ENCODE measurements at regions not wholly inside any gene's neighbourhood (a gene's known extent, or its start where the extent isn't known, plus 50 kb on each side); places are given as distances from the start of the nearest gene placed in this dataset.

DNA sequence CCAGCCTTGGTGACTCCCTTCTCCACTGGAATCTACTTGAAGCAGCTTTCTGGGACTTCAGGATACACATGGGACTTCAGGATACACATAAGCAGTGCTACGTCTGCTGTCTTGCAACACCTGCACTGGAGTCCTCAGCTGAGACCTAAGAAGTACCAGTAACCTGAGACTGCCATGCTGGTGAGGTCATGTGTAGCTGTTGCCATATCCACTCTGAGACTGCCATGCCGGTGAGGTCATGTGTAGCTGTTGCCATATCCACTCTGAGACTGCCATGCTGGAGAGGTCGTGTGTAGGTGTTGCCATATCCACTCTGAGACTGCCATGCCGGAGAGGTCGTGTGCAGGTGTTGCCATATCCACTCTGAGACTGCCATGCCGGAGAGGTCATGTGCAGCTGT is 937.9 kb downstream of the EFNB2 start:
- Histone ChIP-seq H3K4me2 (ENCODE audit: low read length) (no peak overlapping the region), H3K27ac (ENCODE audit: low read depth, low read length, poor library complexity, severe bottlenecking) (no peak overlapping the region), H3K9me3 (ENCODE audit: low read length) (no peaks in the 10 kb centered on the region)

DNA sequence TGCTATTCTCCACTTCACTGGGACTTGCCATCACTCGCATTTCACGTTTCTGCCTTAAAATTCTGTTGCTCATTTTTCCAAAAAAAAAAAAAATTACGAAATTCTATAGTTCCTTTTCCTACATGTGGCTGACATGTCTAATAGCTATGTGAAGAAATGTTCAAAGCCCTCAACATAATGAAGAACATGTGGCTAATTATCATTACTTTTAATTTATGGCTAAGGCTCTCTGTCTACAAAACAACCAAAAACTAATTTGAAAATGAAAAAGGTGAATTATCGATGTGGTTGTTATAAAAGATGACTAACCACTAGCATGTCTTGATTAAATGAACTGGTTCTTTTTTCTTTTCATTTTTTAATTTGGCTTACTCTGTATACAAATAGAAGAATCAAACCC is 940.0 kb downstream of the EFNB2 start:
- no peaks in the 10 kb centered on the region for H3F3A ChIP-seq (ENCODE audit: insufficient read depth, low read length)
- no peaks in the 10 kb centered on the region for H4K20me1 ChIP-seq (ENCODE audit: insufficient read depth, low read length)
- no peak overlapping the region for H3K9ac ChIP-seq (ENCODE audit: low read length)
- TF ChIP-seq, protein P1, sequence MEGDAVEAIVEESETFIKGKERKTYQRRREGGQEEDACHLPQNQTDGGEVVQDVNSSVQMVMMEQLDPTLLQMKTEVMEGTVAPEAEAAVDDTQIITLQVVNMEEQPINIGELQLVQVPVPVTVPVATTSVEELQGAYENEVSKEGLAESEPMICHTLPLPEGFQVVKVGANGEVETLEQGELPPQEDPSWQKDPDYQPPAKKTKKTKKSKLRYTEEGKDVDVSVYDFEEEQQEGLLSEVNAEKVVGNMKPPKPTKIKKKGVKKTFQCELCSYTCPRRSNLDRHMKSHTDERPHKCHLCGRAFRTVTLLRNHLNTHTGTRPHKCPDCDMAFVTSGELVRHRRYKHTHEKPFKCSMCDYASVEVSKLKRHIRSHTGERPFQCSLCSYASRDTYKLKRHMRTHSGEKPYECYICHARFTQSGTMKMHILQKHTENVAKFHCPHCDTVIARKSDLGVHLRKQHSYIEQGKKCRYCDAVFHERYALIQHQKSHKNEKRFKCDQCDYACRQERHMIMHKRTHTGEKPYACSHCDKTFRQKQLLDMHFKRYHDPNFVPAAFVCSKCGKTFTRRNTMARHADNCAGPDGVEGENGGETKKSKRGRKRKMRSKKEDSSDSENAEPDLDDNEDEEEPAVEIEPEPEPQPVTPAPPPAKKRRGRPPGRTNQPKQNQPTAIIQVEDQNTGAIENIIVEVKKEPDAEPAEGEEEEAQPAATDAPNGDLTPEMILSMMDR (IDR thresholded peaks at IDR 0.05; ENCODE audit: low read length), result no peak
- no peak for TF ChIP-seq EZH2 (IDR thresholded peaks at IDR 0.05; ENCODE audit: borderline replicate concordance, low read length)
- no peaks in the 10 kb centered on the region for H3K36me3 ChIP-seq (ENCODE audit: insufficient read depth, low read length)
- H3K79me2 ChIP-seq (ENCODE audit: insufficient read depth, low read length), result no peaks in the 10 kb centered on the region
- no peak overlapping the region for H2AFZ ChIP-seq (ENCODE audit: low read length)
- no peak overlapping the region for H3K27ac ChIP-seq (ENCODE audit: low read depth, low read length, poor library complexity, severe bottlenecking)
- no peaks in the 10 kb centered on the region for H3K4me1 ChIP-seq (ENCODE audit: insufficient read depth, low read length, severe bottlenecking)
- no peaks in the 10 kb centered on the region for H3K9me2 ChIP-seq (ENCODE audit: low read depth, low read length)
- H3K4me3 ChIP-seq (ENCODE audit: low read depth, low read length, poor library complexity, severe bottlenecking), result no peak overlapping the region
- H3K27me3 ChIP-seq (ENCODE audit: insufficient read depth, low read length), result no peaks in the 10 kb centered on the region
- no peak overlapping the region for H3K4me2 ChIP-seq (ENCODE audit: low read length)
- no peaks in the 10 kb centered on the region for H3K9me3 ChIP-seq (ENCODE audit: low read length)

More for the DNA sequence above, 937.9 kb downstream of the EFNB2 start:
- Histone ChIP-seq H2AFZ (ENCODE audit: low read length) (no peak overlapping the region), H3F3A (ENCODE audit: insufficient read depth, low read length) (no peaks in the 10 kb centered on the region), H3K9me2 (ENCODE audit: low read depth, low read length) (no peaks in the 10 kb centered on the region), H3K27me3 (ENCODE audit: insufficient read depth, low read length) (no peaks in the 10 kb centered on the region), H3K4me1 (ENCODE audit: insufficient read depth, low read length, severe bottlenecking) (no peaks in the 10 kb centered on the region), H3K36me3 (ENCODE audit: insufficient read depth, low read length) (no peaks in the 10 kb centered on the region), H3K9ac (ENCODE audit: low read length) (no peak overlapping the region), H4K20me1 (ENCODE audit: insufficient read depth, low read length) (no peaks in the 10 kb centered on the region), H3K79me2 (ENCODE audit: insufficient read depth, low read length) (no peaks in the 10 kb centered on the region), H3K4me3 (ENCODE audit: low read depth, low read length, poor library complexity, severe bottlenecking) (no peak overlapping the region)
- TF ChIP-seq, protein P1 (IDR thresholded peaks at IDR 0.05; ENCODE audit: low read length), result no peak
- TF ChIP-seq EZH2 (IDR thresholded peaks at IDR 0.05; ENCODE audit: borderline replicate concordance, low read length), result no peak

DNA sequence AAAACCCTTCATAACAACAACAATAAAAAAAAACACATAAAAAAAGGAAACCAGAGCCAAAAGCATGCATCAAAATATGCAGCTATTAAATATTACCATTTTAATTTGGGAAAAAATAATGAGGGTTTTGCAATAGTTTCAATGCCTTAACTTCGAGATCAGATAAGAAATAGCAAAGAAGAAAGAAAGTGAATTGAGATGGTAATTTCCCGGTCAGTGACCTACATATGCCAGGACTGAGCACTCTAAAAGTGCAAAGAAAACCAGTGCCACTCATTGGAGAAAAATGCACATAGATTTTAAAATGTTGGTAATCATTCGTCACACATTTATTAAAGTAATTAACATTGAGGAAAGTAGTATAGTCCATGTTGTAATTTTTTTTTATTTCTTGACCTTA is 944.2 kb downstream of the EFNB2 start:
- Histone ChIP-seq H3K4me2 (ENCODE audit: low read length) (no peak overlapping the region), H3K9me2 (ENCODE audit: low read depth, low read length) (no peaks in the 10 kb centered on the region), H4K20me1 (ENCODE audit: insufficient read depth, low read length) (no peaks in the 10 kb centered on the region), H3K27me3 (ENCODE audit: insufficient read depth, low read length) (no peaks in the 10 kb centered on the region), H3K36me3 (ENCODE audit: insufficient read depth, low read length) (no peaks in the 10 kb centered on the region), H3K9me3 (ENCODE audit: low read length) (no peaks in the 10 kb centered on the region), H3K27ac (ENCODE audit: low read depth, low read length, poor library complexity, severe bottlenecking) (no peak overlapping the region), H3K79me2 (ENCODE audit: insufficient read depth, low read length) (no peaks in the 10 kb centered on the region), H3K4me1 (ENCODE audit: insufficient read depth, low read length, severe bottlenecking) (no peaks in the 10 kb centered on the region), H3K4me3 (ENCODE audit: low read depth, low read length, poor library complexity, severe bottlenecking) (no peak overlapping the region), H3F3A (ENCODE audit: insufficient read depth, low read length) (no peaks in the 10 kb centered on the region), H3K9ac (ENCODE audit: low read length) (no peak overlapping the region), H2AFZ (ENCODE audit: low read length) (no peak overlapping the region)
- TF ChIP-seq, protein P1 (IDR thresholded peaks at IDR 0.05; ENCODE audit: low read length), result no peak
- TF ChIP-seq EZH2 (IDR thresholded peaks at IDR 0.05; ENCODE audit: borderline replicate concordance, low read length), result no peak
